ENCODE measurements at regions not wholly inside any gene's neighbourhood (a gene's known extent, or its start where the extent isn't known, plus 50 kb on each side); places are given as distances from the start of the nearest gene placed in this dataset.

DNA sequence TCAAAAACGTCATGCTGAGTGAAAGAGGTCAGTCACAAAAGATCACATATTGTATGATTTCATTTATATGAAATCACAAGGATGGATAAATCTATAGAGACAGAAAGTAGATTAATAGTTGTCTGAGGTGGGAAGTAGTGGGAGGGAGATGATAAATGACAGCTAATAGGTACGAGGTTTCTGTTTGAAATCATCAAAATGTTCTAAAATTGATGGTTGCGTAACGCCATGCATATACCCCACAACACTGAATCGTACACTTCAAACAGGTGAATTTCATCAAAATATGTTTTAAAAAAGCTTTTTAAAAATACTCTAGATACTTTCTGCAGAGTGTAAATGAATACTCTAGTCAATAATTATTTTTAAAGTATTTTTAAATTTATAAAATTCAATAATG lies 303.0 kb upstream of the STAC start:
- TF ChIP-seq CTCF (IDR thresholded peaks at IDR 0.05) = no peak
- no peak for TF ChIP-seq POLR2AphosphoS5 (IDR thresholded peaks at IDR 0.05)
- no peak for TF ChIP-seq POLR2A (IDR thresholded peaks at IDR 0.05)
